ENCODE measurements at regions not wholly inside any gene's neighbourhood (a gene's known extent, or its start where the extent isn't known, plus 50 kb on each side); places are given as distances from the start of the nearest gene placed in this dataset.
A peak's percentile ranks its signal among the peaks of the same experiment; 100 is the strongest.
"Not testable (repeated sequence)": the region's sequence is repeated elsewhere in the genome, so short reads cannot be mapped to it uniquely, and the experiment has no call there.

GRCh38 chr19:34620134-34620533 lies 56.8 kb downstream of the SCGB2B2 start:
- not testable (repeated sequence) for DNase-seq (ENCODE audit: low read depth)

- no peak for DNase-seq (ENCODE audit: low read depth)
Measured at GRCh38 chr19:34618410-34618809, 58.5 kb downstream of the SCGB2B2 start.

- DNase-seq (ENCODE audit: low read depth), result not testable (repeated sequence)
Measured at GRCh38 chr19:34617996-34618395, 59.0 kb downstream of the SCGB2B2 start.

GRCh38 chr19:34603003-34603402 lies 74.0 kb downstream of the SCGB2B2 start:
- no peak for DNase-seq (ENCODE audit: low read depth)

- no peak for DNase-seq (ENCODE audit: low read depth)
Measured at GRCh38 chr19:34601071-34601470, 75.9 kb downstream of the SCGB2B2 start.

GRCh38 chr19:34600366-34600765 lies 76.6 kb downstream of the SCGB2B2 start:
- no peak for DNase-seq (ENCODE audit: low read depth)

- DNase-seq (ENCODE audit: low read depth), result no peak
Measured at GRCh38 chr19:34598217-34599155, 78.5 kb downstream of the SCGB2B2 start.

GRCh38 chr19:34597596-34597995 lies 79.4 kb downstream of the SCGB2B2 start:
- no peak for DNase-seq (ENCODE audit: low read depth)

- DNase-seq (ENCODE audit: low read depth), result no peak
Measured at GRCh38 chr19:34596989-34597388, 80.0 kb downstream of the SCGB2B2 start.

- DNase-seq (ENCODE audit: low read depth), result no peak
Measured at GRCh38 chr19:34596115-34596514, 80.8 kb downstream of the SCGB2B2 start.

GRCh38 chr19:34595683-34596082 lies 81.3 kb downstream of the SCGB2B2 start:
- no peak for DNase-seq (ENCODE audit: low read depth)

- no peak for DNase-seq (ENCODE audit: low read depth)
Measured at GRCh38 chr19:34590228-34590627, 86.7 kb downstream of the SCGB2B2 start.

GRCh38 chr19:34589730-34590129 lies 87.2 kb downstream of the SCGB2B2 start:
- DNase-seq (ENCODE audit: low read depth), result no peak

- no peak for DNase-seq (ENCODE audit: low read depth)
Measured at GRCh38 chr19:34588846-34589245, 88.1 kb downstream of the SCGB2B2 start.

- peak; percentile 2 for DNase-seq (ENCODE audit: low read depth)
Measured at GRCh38 chr19:34588249-34588648, 88.7 kb downstream of the SCGB2B2 start.

- DNase-seq (ENCODE audit: low read depth), result no peak
Measured at GRCh38 chr19:34580408-34580807, 96.6 kb downstream of the SCGB2B2 start.

- DNase-seq (ENCODE audit: low read depth), result no peak
Measured at GRCh38 chr19:34580055-34580336, 97.0 kb downstream of the SCGB2B2 start.

GRCh38 chr19:34579281-34580054 lies 97.5 kb downstream of the SCGB2B2 start:
- DNase-seq (ENCODE audit: low read depth), result no peak

- no peak for DNase-seq (ENCODE audit: low read depth)
Measured at GRCh38 chr19:34578751-34579150, 97.2 kb downstream of the WTIP start.

GRCh38 chr19:34578173-34578572 lies 96.6 kb downstream of the WTIP start:
- DNase-seq (ENCODE audit: low read depth), result no peak

- DNase-seq (ENCODE audit: low read depth), result no peak
Measured at GRCh38 chr19:34577531-34578101, 96.1 kb downstream of the WTIP start.

GRCh38 chr19:34577056-34577455 lies 95.5 kb downstream of the WTIP start:
- no peak for DNase-seq (ENCODE audit: low read depth)

GRCh38 chr19:34576292-34576691 lies 94.7 kb downstream of the WTIP start:
- DNase-seq (ENCODE audit: low read depth), result no peak

Data from renal cortical epithelial cell (primary cell).